GM21528 (cell line): ENCODE measurements at regions not wholly inside any gene's neighbourhood (a gene's known extent, or its start where the extent isn't known, plus 50 kb on each side); places are given as distances from the start of the nearest gene placed in this dataset.
"Not testable (repeated sequence)": the region's sequence is repeated elsewhere in the genome, so short reads cannot be mapped to it uniquely, and the experiment has no call there.

Experiments used
- ATAC-seq: cut with Tn5 transposase; IDR thresholded peaks from one replicate; pipeline ENCODE4 v1.9.1; 2021; ENCODE audit warnings: mild to moderate bottlenecking, moderate library complexity; ENCODE audit not compliant: unreplicated experiment, low FRiP score

- ATAC-seq = no peak
These were observed 553.7 kb upstream of the MDGA2 start for GRCh38 chr14:48229091-48229490.

GRCh38 chr14:48193893-48194292 is 518.5 kb upstream of the MDGA2 start:
- no peak for ATAC-seq

- not testable (repeated sequence) for ATAC-seq
These were observed 474.2 kb upstream of the MDGA2 start for GRCh38 chr14:48149624-48150023.

- ATAC-seq = no peak
These were observed 465.4 kb upstream of the MDGA2 start for GRCh38 chr14:48140804-48141203.

- no peak for ATAC-seq
These were observed 454.1 kb upstream of the MDGA2 start for GRCh38 chr14:48129472-48129871.

- ATAC-seq = no peak
These were observed 452.3 kb upstream of the MDGA2 start for GRCh38 chr14:48127674-48128073.

- no peak for ATAC-seq
These were observed 450.2 kb upstream of the MDGA2 start for GRCh38 chr14:48125654-48126053.

- ATAC-seq = no peak
These were observed 438.3 kb upstream of the MDGA2 start for GRCh38 chr14:48113713-48114112.

GRCh38 chr14:48111151-48111550 is 435.7 kb upstream of the MDGA2 start:
- ATAC-seq = no peak

- no peak for ATAC-seq
These were observed 432.2 kb upstream of the MDGA2 start for GRCh38 chr14:48107646-48108045.

- ATAC-seq = no peak
These were observed 421.5 kb upstream of the MDGA2 start for GRCh38 chr14:48096897-48097296.

GRCh38 chr14:48086516-48086915 is 411.1 kb upstream of the MDGA2 start:
- no peak for ATAC-seq

GRCh38 chr14:48075487-48075886 is 400.1 kb upstream of the MDGA2 start:
- no peak for ATAC-seq

GRCh38 chr14:48052973-48053372 is 377.6 kb upstream of the MDGA2 start:
- ATAC-seq = no peak

- no peak for ATAC-seq
These were observed 360.4 kb upstream of the MDGA2 start for GRCh38 chr14:48035836-48036235.

GRCh38 chr14:48027115-48027514 is 351.7 kb upstream of the MDGA2 start:
- ATAC-seq = no peak

- no peak for ATAC-seq
These were observed 348.5 kb upstream of the MDGA2 start for GRCh38 chr14:48023881-48024280.

GRCh38 chr14:48011484-48011883 is 336.1 kb upstream of the MDGA2 start:
- not testable (repeated sequence) for ATAC-seq

GRCh38 chr14:48008646-48009045 is 333.2 kb upstream of the MDGA2 start:
- no peak for ATAC-seq

GRCh38 chr14:48005986-48006385 is 330.6 kb upstream of the MDGA2 start:
- ATAC-seq = no peak

GRCh38 chr14:47993883-47994282 is 318.5 kb upstream of the MDGA2 start:
- ATAC-seq = no peak

- ATAC-seq = no peak
These were observed 312.8 kb upstream of the MDGA2 start for GRCh38 chr14:47988175-47988574.

- ATAC-seq = no peak
These were observed 303.5 kb upstream of the MDGA2 start for GRCh38 chr14:47978871-47979270.
